Left ventricle myocardium superior (tissue), 1 donor: ENCODE measurements at regions not wholly inside any gene's neighbourhood (a gene's known extent, or its start where the extent isn't known, plus 50 kb on each side); places are given as distances from the start of the nearest gene placed in this dataset.
"Not testable (repeated sequence)": the region's sequence is repeated elsewhere in the genome, so short reads cannot be mapped to it uniquely, and the experiment has no call there.

Source experiments
- ATAC-seq: fragments of 200-7000 bp; cut with Tn5 transposase; one replicate; pipeline ENCODE4 v1.9.1; 2020; ENCODE audit warnings: mild to moderate bottlenecking, moderate library complexity
- DNase-seq: peaks from one replicate; pipeline ENCODE4 v3.0.0-alpha.2; 2020
- intact Hi-C: fragments of 100-400 bp; cut with micrococcal nuclease; formaldehyde crosslinking; loops from one replicate; pipeline ENCODE4 v1.11.0; 2022
- donor health status: DM: no; HTN: yes; CAD: no; lungs with severe emphysema.

DNA sequence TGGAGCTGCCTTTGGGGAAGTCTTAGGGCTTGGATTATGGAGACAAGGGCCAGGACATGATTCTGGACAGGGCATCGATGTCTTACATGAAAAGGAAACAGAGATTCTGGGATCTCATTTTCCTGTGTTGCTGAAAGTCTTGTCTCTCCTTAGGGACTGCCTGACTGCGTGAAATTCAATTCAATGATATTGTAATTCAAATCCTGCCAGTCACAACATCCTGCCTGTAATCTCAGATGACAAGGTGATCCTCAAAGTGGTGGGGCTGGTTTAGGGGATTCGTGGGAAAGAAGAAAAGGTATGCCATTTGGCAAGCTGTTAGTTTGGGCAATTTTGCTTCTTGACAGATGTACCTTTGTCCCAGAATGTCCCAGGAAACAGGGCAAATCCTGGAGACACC is 129.1 kb downstream of the KBTBD8 start:
- no peak for ATAC-seq
- DNase-seq: no peak
- intact Hi-C loops: no loop called here

DNA sequence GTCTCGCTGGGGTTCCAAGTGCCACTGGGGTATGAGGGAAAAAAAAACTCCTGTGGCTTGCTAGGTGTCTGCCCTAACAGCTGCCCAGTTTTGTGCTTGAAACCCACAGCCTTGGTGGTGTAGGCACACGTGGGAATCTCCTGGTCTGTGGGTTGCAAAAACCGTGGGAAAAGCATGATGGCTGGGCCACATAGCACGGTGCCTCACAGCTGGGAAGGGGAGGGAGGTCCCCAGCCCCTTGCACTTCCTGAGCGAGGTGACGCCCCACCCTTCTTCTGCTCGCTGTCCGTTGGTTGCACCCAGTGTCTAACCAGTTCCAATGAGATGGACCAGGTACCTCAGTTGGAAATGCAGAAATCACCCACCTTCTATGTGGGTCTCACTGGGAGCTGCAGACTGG is 144.3 kb downstream of the KBTBD8 start:
- no peak for DNase-seq
- ATAC-seq: no peak
- intact Hi-C loops: no loop called here

DNA sequence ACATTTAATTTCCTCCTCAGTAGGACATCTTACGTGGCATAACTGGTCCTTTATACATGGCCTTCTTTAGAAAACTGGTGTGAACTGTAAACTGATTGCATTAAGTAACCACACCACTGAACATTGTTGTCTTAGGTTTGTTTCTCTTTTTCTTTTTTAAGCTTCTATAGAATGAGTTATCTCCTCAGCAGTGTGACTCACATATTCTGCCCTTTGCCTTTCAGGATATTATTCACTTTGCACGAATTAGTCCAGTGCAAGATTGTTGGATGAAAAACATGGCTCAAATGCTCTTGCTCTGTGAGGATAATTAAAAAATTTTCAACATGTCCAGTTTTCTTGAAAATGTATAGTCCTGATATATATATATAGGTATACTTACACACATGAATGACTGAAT is 147.6 kb downstream of the KBTBD8 start:
- DNase-seq (no peak), ATAC-seq (no peak)
- intact Hi-C loops: no loop called here

DNA sequence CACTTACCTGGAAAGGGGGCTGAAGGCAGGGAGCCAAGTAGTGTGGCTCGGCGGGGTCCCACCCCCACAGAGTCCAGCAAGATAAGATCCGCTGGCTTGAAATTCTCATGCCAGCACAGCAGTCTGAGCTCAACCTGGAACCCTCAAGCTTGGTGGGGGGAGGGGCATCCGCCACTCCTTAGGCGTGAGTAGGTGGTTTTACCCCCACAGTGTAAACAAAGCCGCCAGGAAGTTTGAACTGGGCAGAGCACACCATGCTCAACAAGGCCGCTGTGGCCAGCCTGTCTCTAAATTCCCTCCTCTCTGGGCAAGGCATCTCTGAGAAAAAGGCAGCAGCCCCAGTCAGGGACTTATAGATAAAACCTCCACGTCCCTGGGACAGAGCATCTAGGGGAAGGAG is 156.3 kb downstream of the KBTBD8 start:
- no peak for DNase-seq
- ATAC-seq: no peak
- intact Hi-C loops: no loop called here

DNA sequence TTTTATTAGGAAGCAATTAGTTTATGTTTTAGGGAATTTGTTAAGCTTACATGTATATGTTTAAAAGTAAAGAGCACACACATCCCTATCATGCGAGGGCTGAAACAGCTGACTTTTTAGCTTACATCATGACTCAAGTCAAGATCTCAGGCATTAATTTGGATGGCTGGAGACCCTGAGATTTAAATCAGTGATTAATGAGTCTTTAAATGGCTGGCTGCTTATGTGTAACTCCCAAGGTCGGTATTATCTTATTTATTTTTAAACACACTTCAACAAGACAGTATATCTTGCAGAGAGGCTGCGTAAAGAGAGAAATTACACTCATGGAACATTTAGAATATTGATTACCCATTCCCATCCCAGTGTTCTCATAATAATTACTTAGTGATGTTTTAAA is 169.4 kb downstream of the KBTBD8 start:
- DNase-seq (no peak), ATAC-seq (no peak)
- intact Hi-C loops: no loop called here

DNA sequence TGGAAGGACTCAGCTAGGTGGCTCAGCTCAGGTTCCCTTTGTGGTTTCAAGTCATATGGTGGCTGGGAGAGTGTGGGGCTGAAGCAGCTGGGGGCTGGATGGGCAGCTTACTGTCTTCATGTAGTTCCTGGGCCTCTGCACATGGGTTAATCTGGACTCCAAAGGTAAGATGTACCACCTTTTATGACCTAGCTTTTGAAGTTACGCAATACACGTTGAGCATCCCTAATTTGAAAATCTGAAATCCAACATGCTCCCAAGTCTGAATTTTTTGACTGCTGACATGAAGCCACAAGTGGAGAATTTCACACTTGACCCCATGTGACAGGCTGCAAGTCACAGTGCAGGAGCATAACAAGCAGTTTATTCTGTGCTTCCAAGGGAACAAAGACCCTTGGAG is 173.7 kb downstream of the KBTBD8 start:
- intact Hi-C loops: no loop called here
- DNase-seq (no peak), ATAC-seq (no peak)

DNA sequence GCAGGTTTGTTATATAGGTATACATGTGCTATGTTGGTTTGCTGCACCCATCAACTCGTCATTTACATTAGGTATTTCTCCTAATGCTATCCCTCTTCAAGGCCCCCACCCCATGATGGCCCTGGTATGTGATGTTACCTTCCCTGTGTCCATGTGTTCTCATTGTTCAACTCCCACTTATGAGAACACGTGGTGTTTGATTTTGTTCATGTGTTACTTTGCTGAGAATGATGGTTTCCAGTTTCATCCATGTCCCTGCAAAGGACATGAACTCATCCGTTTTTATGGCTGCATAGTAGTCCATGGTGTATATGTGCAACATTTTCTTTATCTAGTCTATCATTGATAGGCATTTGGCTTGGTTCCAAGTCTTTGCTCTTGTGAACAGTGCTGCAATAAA is 175.0 kb downstream of the KBTBD8 start:
- ATAC-seq, intact Hi-C loops: not testable (repeated sequence)

DNA sequence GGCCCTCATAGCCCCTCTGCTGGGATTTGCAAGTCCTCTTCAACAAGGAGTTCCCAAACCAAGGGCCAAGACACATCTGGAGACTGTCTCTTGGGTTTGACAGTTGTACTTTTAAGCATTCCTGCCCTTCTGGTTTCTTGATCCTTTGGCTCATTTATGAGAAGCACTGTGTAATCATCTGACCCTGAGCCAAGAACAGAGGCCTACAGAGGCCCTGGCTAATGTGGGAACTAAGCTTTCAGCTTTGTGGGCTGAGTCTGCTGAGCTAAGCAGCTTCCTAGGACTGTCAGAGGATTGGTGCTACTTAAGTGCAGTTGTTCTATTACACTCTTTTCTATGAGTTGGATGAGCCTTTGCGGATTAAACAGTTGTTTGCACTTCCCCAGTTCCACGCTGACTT is 178.3 kb downstream of the KBTBD8 start:
- DNase-seq (no peak), ATAC-seq (no peak)
- intact Hi-C loops: no loop called here

More for the DNA sequence above, 175.0 kb downstream of the KBTBD8 start:
- DNase-seq: not testable (repeated sequence)

DNA sequence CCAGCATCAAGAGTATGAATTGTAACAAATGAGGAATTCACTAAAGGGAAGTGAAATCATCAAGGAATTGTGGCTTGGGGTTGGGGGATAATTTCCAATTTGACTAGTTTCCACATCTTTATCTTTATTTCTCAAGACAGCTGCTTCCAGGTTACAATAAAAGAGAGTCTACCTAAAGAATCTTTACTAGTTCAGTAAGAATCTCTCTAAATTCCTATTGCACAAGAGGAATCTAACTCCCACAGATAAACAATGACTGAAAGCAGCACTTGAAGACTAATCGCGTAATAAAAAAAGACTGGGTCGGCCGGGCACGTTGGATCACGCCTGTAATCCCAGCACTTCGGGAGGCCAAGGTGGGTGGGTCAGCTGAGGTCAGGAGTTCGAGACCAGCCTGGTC is 194.4 kb downstream of the KBTBD8 start:
- DNase-seq: no peak
- intact Hi-C loops: no loop called here
- no peak for ATAC-seq

DNA sequence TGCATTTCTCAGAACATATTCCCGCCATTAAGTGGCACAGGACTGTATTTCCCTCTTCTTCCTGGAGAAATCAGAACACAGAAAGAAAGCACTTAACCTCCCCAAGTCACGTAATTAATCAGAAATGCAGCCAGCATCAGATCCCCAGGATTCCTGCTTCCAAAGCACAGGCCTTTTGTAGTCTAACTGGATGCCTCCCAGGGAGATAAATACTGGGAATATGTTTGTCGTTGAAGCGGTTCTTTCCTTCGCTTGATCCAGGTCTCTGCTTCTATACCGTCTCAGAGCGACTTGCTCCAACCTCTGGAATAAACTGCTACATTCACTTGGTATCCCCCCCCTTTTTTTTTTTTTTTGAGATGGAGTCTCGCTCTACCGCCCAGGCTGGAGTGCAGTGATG is 198.6 kb downstream of the KBTBD8 start:
- ATAC-seq (no peak), DNase-seq (no peak)
- intact Hi-C loops: no loop called here

DNA sequence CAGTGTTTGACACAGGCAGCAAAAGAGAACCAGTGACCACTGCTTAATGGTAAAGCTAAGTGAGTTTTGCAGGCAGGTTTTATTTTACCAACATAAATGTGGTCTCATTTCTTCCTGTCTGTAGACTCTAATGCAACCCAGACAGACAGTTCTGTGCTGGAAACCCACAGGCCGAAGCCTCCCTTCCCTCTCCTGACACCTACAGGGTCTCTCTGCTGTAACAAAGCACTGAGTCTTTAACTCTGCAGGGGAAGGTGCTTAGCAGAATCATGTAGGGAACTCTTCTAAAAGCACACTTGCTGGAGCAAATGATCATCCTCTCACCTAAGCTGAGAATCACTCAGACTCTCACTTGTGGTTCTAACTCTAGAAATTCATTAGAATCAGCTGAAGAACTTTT is 200.3 kb downstream of the KBTBD8 start:
- DNase-seq: no peak
- ATAC-seq: no peak
- intact Hi-C loops: no loop called here

DNA sequence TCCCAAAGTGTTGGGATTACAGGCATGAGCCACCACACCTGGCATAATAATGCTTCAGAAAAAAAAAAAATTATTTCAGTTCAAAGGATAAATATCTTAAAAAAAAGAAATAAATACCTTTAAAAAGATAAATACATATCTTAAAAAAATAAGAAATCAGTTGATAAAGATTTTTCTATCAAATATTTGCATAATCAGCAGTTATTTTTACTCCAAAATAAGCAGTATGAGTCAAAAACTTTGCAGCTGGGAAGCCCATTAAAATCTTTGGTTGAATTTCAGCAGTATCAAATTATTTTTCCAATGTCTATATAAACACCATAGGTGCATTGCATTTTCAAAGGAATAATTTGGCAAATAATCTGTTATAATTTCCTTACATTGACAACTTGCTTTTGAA is 202.5 kb downstream of the KBTBD8 start:
- intact Hi-C loops: no loop called here
- DNase-seq: no peak
- ATAC-seq: no peak

DNA sequence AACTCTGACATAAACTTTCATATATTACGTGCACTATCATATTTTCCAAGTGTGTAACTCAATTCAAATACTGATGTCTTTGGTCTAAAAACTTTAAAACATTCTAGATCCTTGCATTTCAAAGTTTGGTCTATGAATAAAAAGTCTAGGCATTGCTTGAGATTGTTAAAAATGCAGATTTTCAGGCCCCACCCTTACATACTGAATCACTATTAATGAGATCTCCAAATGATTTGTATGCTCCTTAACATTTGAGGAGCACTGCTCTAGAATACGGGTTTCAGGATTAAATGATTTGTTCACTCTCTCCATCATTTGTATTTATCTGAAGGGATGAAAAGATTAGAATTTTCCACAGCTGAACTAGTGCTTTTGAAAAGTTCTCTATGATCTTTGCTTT is 202.9 kb downstream of the KBTBD8 start:
- DNase-seq (no peak), ATAC-seq (no peak)
- intact Hi-C loops: no loop called here

DNA sequence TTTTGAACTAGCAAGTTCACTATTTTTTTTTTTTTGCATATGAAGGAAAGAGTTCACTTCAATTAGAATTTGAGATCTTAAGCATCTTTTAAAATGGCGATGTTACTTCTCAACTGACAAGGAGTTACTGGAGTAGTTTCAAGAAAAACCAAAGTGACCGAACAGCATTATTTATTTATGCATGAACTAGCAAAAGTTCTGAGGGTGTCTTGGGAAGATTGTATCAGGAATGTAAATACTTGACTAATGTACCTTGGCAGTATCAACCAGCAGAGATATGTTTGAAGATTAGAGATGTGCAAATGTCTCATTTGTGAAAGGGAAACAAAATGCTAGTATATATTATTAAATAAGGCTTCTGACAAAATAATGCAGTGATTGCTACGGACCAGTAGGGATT is 203.9 kb downstream of the KBTBD8 start:
- ATAC-seq: no peak
- intact Hi-C loops: no loop called here
- DNase-seq: no peak

DNA sequence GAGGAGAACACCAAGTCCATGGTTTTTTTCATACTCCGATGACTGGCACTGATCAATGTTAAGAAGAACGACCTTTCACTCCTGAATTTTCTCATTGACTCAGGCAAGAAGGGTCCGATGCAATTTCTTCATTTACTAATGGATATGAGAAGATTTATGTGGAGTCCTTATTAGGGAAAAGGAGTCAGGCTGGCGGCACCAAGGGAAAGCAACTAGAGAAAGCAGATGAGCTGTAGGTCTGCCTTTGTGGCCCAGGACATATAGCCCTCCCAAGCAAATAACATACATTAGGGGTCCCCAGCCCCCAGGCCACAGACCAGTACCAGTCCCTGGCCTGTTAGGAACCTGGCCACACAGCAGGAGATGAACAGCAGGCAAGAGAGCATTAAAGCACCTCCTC is 206.8 kb downstream of the KBTBD8 start:
- ATAC-seq: no peak
- intact Hi-C loops: no loop called here

DNA sequence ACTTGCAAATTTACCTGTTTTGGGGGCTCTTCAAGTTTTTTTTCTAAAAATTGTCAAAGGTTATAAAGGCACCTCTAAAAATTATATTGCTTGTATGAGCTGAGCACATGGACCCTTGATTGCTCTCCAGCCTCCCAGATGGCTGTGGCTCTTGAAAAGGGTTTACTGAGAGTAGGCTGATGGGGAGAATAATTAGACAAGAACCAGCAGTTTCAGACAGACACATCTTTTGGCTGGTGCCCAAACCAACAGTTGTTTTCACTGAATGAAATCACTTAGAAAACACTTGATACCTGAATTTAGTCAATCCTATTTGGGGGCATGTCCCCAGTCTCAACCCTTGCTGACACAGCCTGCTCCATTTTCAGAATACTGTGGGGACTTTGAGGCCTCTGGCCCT is 217.6 kb downstream of the KBTBD8 start:
- no peak for ATAC-seq
- no peak for DNase-seq
- intact Hi-C loops: no loop called here

More for the DNA sequence above, 206.8 kb downstream of the KBTBD8 start:
- no peak for DNase-seq

DNA sequence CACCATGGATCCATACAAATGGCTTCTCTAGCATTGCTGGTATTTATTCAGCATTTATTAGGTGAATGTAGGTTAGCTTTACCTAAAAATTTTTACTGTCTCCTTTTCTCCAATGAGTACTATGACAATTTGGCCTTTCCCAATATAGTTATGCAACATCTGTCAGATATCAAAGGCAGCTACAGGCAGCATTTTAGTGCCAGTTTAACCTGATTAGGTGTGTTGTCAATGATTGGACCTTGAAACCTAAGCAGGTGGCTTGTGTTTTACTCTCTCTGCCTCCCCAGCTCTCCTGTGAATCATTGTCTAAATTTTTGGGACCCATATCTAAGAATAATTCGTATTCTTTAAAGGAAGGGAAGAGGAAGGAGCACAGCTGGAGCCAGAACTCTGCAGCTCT is 228.9 kb downstream of the KBTBD8 start:
- ATAC-seq (no peak), DNase-seq (no peak)
- intact Hi-C loops: no loop called here

DNA sequence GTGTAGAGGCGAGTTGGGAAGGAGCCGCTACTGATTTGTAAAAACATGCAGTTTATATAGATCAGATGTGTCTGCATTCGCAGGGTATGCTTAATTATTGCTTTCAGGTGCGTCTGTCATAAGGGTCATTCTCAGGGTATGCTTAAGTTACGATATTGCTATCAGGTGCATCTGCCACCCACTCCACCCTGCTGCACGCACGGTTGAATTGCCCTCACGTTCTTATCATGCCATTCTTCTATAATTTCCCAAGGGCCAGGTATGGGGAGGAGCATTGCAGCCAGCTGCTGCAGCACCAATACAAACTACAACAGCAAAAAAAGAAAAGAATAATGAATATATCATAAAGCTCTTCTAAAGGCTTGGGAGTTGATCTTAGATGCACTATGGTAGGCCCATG is 230.0 kb downstream of the KBTBD8 start:
- ATAC-seq (no peak), DNase-seq (no peak)
- intact Hi-C loops: no loop called here

DNA sequence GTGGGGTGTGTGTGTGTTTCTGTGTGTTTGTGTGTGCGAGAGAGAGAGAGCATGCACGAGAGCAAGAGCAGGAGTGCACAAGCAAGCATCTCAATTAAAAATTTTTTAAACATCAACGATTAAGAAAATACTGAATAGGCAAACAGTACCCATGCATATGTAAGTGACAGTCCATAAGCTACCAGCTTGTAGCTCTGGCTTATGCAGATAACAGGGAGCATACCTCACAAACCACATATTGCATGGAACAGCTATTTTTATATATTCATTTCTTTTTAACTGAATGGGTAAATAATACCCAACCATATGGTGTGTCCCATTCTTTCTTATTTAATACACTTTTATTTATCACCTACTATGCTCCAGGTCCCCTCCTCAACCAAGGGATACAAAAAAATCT is 234.5 kb downstream of the KBTBD8 start:
- intact Hi-C loops: no loop called here
- DNase-seq (no peak), ATAC-seq (no peak)

DNA sequence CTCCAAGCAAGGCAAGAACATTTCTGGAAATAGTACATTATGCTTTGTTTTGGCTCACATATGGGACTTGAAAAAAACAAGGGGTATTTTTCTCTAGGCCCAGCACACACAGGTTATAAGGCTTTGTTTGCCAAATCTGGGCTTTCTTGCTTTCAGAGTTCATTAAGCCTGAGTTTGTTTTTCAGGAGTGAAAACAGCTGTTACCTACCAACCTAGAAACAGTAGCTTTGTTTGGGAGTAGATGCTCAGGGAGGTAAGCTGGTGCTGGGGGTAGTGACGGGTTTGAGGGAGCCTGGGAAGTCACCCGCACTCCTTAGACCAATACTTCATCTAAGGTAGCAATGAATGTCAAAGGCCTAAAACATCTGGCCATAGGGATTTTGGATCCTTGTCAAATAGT is 241.2 kb downstream of the KBTBD8 start:
- ATAC-seq: no peak
- no peak for DNase-seq

DNA sequence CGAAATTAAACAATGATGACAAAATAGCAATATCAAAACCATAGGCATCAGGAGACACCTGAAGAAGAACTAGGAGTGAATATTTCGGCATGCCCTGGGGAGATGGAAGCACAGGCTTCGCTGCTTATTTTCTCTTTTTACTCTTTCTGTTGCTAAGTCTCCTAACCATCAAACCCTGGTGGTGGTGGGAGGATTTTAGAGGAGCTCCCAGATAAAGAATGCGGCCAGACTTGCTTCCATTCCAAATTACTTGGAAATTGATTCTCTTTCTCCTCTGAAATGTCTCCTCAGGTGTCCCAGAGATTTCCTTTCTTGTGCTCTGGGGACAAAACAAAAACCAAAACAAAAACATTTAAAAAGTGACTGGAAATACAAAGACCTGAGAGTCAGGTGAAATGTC is 243.0 kb downstream of the KBTBD8 start:
- intact Hi-C loops: no loop called here
- DNase-seq (no peak), ATAC-seq (no peak)

More for the DNA sequence above, 241.2 kb downstream of the KBTBD8 start:
- intact Hi-C loops: no loop called here

DNA sequence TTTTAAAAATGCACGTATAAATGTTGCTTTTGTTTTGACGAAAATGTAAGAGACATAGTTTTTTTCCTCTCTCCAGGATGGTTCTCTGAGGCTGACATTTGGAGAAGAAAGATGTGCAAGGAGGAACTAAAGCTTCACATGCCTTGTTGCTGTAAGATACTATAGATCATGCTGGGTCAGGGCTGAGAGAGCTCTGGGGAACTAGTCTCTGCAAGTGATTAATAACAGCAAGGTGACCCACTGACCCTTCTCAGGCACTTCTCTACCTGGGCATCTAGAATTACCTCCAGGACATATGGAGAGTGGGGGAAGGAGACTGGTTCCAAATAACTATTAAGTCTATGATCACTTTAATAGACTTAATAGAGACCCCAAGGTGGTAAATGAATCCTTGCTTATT is 246.0 kb downstream of the KBTBD8 start:
- intact Hi-C loops: no loop called here
- DNase-seq: no peak

More for the DNA sequence above, 246.0 kb downstream of the KBTBD8 start:
- no peak for ATAC-seq
